ENCODE measurements at regions not wholly inside any gene's neighbourhood (a gene's known extent, or its start where the extent isn't known, plus 50 kb on each side); places are given as distances from the start of the nearest gene placed in this dataset.

DNA sequence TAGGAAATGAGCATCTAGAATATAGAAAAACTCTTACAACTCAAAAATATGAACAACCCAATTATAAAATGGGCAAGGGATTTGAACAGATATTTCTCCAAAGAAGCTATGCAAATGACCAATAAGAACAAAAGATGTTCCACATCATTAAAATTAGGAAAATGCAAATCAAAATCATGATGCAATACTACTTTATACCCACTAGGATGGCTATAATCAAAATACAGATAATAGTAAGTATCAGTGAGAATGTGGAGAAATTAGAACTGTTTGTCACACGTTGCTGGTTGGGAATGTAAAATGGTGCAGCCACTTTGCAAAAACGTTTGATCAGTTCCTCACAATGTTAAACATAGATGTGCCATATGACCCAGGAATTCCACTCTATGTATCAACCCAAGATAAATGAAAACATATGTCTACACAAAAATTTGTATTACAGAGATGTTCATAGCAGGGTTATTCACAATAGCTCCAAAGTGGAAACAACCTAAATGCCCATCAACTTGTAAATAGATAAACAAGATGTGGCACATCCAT is 558.4 kb downstream of the SLC4A3 start:
- H3K36me3 Mint-ChIP-seq (ENCODE audit: unreplicated experiment) = peaks cover 6% of the 10 kb centered on the region
- no peak for DNase-seq
- no peaks in the 10 kb centered on the region for H3K4me1 Mint-ChIP-seq (ENCODE audit: low read depth, unreplicated experiment)
- no peak overlapping the region for H3K4me3 Mint-ChIP-seq (ENCODE audit: unreplicated experiment)
- H3K27me3 Mint-ChIP-seq (ENCODE audit: unreplicated experiment) = peaks cover 2% of the 10 kb centered on the region
- TF ChIP-seq, protein P1, sequence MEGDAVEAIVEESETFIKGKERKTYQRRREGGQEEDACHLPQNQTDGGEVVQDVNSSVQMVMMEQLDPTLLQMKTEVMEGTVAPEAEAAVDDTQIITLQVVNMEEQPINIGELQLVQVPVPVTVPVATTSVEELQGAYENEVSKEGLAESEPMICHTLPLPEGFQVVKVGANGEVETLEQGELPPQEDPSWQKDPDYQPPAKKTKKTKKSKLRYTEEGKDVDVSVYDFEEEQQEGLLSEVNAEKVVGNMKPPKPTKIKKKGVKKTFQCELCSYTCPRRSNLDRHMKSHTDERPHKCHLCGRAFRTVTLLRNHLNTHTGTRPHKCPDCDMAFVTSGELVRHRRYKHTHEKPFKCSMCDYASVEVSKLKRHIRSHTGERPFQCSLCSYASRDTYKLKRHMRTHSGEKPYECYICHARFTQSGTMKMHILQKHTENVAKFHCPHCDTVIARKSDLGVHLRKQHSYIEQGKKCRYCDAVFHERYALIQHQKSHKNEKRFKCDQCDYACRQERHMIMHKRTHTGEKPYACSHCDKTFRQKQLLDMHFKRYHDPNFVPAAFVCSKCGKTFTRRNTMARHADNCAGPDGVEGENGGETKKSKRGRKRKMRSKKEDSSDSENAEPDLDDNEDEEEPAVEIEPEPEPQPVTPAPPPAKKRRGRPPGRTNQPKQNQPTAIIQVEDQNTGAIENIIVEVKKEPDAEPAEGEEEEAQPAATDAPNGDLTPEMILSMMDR (IDR thresholded peaks at IDR 0.05; ENCODE audit: partially characterized antibody, unreplicated experiment) = peak; percentile 38
- H3K9me3 Mint-ChIP-seq (ENCODE audit: unreplicated experiment) = peaks cover 1% of the 10 kb centered on the region
- no peak overlapping the region for H3K27ac Mint-ChIP-seq (ENCODE audit: unreplicated experiment)

DNA sequence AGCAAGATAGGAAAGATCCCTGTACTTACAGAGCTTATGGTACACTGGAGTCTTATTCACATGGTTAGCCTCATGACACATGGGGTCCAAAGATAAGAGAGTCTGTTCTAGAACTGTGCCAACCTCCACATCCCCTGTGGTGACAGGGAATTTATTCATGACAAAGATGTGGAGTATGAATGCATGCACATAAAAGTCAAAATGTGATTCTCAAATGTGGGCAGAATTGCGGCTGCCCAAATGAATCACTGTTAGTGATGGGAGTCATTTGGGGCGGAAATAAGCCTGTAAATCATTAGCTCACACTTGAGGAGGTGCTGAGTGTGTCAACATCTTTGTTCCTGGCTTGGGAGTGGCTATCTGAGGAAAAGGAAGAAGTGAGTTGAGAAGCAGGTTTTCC is 560.6 kb downstream of the SLC4A3 start:
- Mint-ChIP-seq H3K36me3 (ENCODE audit: unreplicated experiment) (peaks cover 12% of the 10 kb centered on the region), H3K27me3 (ENCODE audit: unreplicated experiment) (peaks cover 3% of the 10 kb centered on the region), H3K4me1 (ENCODE audit: low read depth, unreplicated experiment) (no peaks in the 10 kb centered on the region), H3K9me3 (ENCODE audit: unreplicated experiment) (peaks cover 2% of the 10 kb centered on the region), H3K4me3 (ENCODE audit: unreplicated experiment) (no peak overlapping the region), H3K27ac (ENCODE audit: unreplicated experiment) (no peak overlapping the region)
- TF ChIP-seq, protein P1 (IDR thresholded peaks at IDR 0.05; ENCODE audit: partially characterized antibody, unreplicated experiment) = no peak
- no peak for DNase-seq

DNA sequence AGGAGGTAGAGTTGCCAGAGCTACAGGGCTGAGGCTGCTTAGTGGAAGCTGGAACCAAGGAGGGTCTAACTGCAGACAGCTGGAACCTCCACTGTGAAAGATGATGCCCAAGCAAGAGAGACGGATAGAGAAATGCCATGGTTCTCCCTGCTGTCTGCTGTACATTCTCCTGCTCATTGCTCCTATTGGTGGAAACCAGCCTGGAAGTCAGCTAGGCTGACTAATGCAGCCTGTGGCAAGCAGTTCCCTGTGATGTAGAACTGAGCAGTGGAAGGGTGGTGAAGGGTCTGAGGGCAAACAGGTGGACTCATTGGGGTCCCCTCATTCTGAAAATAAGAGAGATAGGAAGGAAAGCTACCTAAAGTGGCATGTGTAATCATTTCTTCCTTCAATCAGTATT is 563.6 kb downstream of the SLC4A3 start:
- Mint-ChIP-seq H3K27ac (ENCODE audit: unreplicated experiment) (no peak overlapping the region), H3K4me1 (ENCODE audit: low read depth, unreplicated experiment) (no peaks in the 10 kb centered on the region)

DNA sequence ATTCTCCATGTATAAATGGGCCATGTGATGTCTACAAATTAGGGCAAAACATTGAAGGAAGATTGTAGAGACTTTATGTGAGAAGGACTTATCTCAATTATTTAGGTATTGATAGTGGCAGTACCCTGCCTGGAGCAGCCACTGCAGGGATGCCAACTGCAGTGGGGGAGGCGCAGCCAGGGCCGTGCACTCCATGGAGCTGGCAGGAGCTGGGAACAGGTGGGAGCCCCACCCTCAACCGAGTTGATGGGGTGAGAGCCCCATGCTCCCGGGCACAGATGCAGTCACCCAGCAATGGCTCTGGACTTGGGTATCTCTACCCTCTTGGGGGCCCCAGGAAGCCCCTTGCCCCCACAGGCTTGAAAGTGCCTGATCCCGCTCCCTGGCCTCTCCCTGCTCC is 564.3 kb downstream of the SLC4A3 start:
- peaks cover 12% of the 10 kb centered on the region for H3K36me3 Mint-ChIP-seq (ENCODE audit: unreplicated experiment)
- no peak for DNase-seq
- H3K4me3 Mint-ChIP-seq (ENCODE audit: unreplicated experiment) = no peak overlapping the region
- no peaks in the 10 kb centered on the region for H3K4me1 Mint-ChIP-seq (ENCODE audit: low read depth, unreplicated experiment)
- H3K9me3 Mint-ChIP-seq (ENCODE audit: unreplicated experiment) = peaks cover 2% of the 10 kb centered on the region
- TF ChIP-seq, protein P1 (IDR thresholded peaks at IDR 0.05; ENCODE audit: partially characterized antibody, unreplicated experiment) = no peak
- peaks cover 4% of the 10 kb centered on the region for H3K27me3 Mint-ChIP-seq (ENCODE audit: unreplicated experiment)
- no peak overlapping the region for H3K27ac Mint-ChIP-seq (ENCODE audit: unreplicated experiment)

More for the DNA sequence above, 563.6 kb downstream of the SLC4A3 start:
- H3K36me3 Mint-ChIP-seq (ENCODE audit: unreplicated experiment) = peaks cover 12% of the 10 kb centered on the region
- H3K27me3 Mint-ChIP-seq (ENCODE audit: unreplicated experiment) = peaks cover 4% of the 10 kb centered on the region
- TF ChIP-seq, protein P1 (IDR thresholded peaks at IDR 0.05; ENCODE audit: partially characterized antibody, unreplicated experiment) = no peak
- H3K9me3 Mint-ChIP-seq (ENCODE audit: unreplicated experiment) = peaks cover 2% of the 10 kb centered on the region
- no peak for DNase-seq
- no peak overlapping the region for H3K4me3 Mint-ChIP-seq (ENCODE audit: unreplicated experiment)

DNA sequence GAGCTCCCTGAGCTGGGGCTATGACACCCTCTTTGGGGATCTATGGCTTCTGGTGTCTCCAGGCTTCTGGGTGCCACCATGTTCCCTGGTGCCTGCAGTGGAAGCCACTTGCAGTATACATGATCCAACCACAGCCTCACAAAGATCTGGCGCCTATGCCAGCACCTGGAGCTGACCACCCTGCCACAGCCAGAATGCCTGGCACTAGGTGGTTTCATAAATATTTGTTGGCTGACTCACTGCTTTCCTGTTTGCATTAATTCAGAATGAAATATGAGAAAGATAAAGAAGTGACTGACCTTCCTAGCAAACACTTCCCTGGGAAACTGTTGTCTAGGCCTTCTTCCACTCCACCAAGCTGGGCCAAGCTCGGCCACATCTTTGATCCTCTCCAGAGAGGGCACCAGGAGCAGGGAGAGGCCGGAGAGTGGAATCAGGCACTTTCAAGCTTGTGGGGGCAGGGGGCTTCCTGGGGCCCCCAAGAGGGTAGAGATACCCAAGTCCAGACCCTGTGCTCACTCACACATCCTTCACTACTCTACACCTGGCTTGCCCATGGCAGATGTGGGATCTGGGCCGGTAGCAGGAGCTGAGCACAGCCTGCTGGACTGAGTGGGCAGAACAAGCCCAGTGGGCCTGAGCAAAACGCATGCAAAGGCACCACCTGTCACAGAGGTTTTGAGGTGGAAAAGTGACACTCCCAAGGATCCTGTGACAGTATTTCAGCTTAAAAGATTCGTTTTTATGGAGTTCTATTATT is 565.7 kb downstream of the SLC4A3 start:
- Mint-ChIP-seq H3K4me3 (ENCODE audit: unreplicated experiment) (no peak overlapping the region), H3K4me1 (ENCODE audit: low read depth, unreplicated experiment) (no peaks in the 10 kb centered on the region), H3K27ac (ENCODE audit: unreplicated experiment) (no peak overlapping the region), H3K36me3 (ENCODE audit: unreplicated experiment) (peaks cover 12% of the 10 kb centered on the region), H3K9me3 (ENCODE audit: unreplicated experiment) (peaks cover 2% of the 10 kb centered on the region), H3K27me3 (ENCODE audit: unreplicated experiment) (peaks cover 4% of the 10 kb centered on the region)
- TF ChIP-seq, protein P1 (IDR thresholded peaks at IDR 0.05; ENCODE audit: partially characterized antibody, unreplicated experiment) = no peak
- DNase-seq = no peak
